NCI-H2196 (cell line): ENCODE measurements at regions not wholly inside any gene's neighbourhood (a gene's known extent, or its start where the extent isn't known, plus 50 kb on each side); places are given as distances from the start of the nearest gene placed in this dataset.

Experiments
- DNase-seq: peaks from one replicate; lab custom pipeline; 2025; ENCODE audit not compliant: unreplicated experiment; lab: John Stamatoyannopoulos, UW

DNA sequence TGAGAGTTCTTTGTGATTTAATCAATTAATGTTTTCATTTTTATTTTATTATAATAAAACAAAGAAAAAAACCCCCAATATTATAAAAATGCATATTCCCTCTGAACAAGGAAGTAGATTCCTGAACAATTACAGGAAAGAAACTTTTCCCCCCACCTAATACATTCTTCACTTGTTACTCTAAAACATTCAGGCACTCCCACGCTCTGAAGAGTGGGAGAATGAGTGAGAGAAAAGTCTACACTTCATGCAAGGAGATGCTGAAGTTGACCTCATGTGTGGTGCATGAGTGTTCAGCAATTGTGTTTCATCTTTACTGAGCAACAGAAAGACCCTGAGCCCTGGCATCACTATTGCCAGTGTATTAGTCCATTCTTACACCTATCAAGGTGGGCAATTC, 244.2 kb upstream of the IGFBP3 start:
- no peak for DNase-seq

DNA sequence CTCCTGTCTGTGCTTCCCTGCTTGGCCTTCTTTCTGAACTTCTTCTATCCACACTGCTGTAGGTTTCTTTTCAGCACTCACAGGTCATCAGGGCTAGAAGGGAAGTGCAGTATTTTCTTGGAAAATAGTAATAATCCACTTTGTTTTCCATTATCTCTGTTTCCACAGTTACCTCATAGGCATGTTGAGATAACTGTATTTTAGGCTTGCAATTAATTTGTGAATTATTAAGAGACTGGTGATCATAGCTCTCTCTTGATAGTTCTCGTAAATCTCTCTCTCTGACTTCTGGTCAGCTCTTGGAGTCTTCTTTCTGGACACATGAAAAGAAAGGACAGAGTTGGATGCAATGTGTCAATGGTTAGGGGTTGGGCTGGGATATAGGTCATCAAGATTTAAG, 243.6 kb upstream of the IGFBP3 start:
- no peak for DNase-seq

GRCh38 chr7:46163246-46163645, 242.2 kb upstream of the IGFBP3 start:
- no peak for DNase-seq

- DNase-seq, result no peak
These were observed 241.5 kb upstream of the IGFBP3 start for GRCh38 chr7:46162609-46163008.

GRCh38 chr7:46160861-46161260, 239.8 kb upstream of the IGFBP3 start:
- DNase-seq, result no peak

GRCh38 chr7:46157931-46158330, 236.9 kb upstream of the IGFBP3 start:
- DNase-seq, result no peak

DNA sequence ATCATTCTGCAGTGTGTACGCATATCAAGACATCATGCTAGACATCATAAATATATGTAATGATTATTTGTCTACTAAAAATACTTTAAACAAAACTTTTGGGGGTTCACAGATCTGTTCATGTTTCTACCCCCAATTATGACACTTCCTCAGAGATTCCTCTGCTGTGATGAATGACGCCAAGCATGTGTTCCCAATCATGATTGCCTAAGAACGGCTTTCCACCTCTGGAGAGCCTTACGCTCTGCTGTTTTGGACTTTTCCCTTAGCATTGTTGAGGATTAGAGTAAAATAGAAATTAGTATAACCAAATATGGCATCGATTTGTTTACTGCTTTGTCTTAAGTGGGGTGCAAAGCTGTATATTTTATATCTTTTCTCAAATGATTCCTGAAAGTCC, 236.3 kb upstream of the IGFBP3 start:
- no peak for DNase-seq

GRCh38 chr7:46156853-46157252, 235.8 kb upstream of the IGFBP3 start:
- no peak for DNase-seq

GRCh38 chr7:46156086-46156485, 235.0 kb upstream of the IGFBP3 start:
- DNase-seq, result no peak

DNA sequence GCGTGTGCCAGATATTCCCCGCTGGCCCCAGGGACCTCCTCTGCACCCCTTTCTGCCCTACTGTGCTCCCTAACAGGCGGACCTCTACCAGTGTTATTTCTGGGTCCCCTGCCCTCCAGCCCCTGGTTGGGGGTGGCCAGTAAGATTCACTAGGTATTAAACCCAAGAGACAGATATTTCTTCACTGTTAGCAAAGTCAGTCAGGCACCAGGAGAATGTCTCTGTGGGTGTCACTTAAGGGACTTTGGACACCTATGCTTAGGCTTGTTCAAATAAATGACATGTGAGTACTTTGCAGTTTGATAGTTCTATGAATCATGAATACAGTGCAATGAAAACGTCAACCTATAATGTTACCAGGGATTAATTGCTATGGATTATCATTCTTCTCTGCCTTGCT, 234.3 kb upstream of the IGFBP3 start:
- no peak for DNase-seq

DNA sequence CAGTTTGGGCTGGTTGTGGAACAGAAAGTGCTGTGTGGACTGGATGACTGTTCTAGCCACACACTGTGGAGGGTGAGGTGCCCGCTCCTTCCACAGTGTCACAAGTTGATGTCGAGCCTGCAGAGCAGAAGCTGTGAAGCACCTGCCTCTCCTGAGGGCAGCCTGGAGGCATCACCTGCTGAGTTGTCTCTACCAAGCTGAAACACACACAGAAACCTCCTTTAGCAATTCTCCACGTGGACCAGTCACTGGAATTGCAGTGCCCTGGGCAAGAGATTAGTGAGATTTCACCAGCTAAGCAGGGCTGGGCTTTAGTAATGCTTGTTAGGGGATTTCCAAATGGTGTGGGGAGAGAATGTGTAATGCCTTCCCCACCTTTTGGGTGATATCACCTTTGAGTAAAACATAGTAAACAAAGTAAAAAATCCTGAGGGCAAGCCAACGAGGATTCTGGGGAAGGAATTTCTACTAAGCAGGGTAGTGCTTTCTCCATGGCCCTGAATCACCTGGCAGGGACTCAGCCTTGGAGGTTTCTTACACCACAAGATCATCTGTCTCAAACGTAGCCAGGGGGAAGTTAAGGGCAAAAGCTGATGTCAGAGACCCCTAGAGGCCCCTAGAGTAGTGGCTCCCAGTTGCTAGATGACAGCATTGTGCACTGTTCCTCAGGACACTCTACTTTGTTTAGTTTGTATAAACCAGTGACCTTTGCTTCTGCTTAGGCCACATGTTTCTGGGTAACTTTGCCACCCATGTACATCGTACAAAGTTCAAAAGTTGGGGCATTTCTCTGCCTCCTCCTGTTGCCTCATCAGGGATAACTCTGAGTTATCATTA, 233.1 kb upstream of the IGFBP3 start:
- no peak for DNase-seq

DNA sequence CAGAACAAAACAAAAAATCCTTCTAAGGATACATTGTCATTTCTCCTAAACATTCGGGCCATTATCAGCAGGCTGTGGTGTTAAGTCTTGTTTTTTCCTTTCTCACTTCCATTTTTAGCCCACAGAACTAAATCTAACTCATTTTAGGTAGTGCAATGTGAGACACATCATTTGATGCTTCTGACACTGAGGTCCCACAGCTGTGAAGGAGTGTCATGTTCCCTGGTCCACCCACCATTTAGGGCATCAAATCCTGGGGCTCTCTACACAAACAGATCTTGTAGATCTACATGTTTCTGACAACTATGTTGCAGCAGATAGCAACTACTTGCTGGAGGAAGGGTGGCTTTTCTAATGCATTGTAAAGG, 232.5 kb upstream of the IGFBP3 start:
- no peak for DNase-seq

DNA sequence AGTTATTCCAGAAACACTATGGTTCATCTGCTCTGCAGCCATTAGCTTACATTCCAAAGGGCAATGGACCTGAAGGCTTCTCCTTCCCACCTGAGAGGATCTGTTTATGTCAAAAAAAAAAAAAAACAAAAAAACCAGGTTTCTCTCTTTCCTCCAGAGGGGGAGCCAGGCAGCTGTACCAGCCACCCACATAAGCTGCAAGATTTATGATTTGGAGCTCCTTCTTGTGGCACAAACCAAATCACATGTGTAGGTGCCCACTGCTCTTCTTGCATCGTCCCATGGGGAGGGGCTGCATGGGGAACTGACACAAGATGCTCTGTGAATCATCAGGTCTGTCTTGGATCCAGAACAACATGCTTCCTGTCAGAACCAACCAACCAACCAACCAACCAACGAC, 231.6 kb upstream of the IGFBP3 start:
- no peak for DNase-seq

DNA sequence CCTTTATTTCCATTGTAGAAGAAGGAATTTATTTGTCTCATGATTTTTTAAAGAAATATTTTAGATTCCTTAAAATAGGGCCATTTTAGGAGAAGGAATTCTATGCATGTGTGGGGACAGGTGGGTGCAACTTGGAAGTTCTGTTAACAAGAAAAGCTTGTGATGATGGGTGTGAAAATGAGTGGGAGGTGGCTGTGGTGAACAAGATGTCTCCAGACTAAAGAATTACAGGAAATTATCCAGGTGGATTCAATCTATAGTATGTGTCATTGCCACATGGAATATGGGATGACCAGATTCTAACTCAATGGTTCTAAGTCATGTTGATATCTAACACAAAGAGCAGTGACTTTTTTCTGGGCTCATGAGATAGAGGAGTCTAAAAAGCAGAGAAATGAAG, 229.6 kb upstream of the IGFBP3 start:
- DNase-seq, result no peak

- DNase-seq, result no peak
These were observed 229.1 kb upstream of the IGFBP3 start for GRCh38 chr7:46150202-46150601.

DNA sequence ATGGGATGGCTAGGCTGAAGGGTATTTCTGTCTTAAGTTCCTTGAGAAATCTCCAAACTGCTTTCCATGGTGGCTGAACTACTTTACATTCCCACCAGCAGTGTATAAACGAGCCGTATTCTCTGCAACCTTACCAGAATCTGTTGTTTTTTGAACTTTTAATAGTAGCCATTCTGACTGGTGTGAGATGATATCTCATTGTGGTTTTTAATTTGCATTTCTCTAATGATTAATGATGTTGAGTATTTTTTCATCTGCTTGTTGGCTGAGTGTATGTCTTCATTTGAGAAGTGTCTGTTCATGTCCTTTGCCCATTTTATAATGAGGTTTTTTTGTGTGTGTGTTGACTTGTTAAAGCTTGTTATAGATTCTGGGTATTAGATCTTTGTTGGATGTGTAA, 226.8 kb upstream of the IGFBP3 start:
- DNase-seq, result no peak

DNA sequence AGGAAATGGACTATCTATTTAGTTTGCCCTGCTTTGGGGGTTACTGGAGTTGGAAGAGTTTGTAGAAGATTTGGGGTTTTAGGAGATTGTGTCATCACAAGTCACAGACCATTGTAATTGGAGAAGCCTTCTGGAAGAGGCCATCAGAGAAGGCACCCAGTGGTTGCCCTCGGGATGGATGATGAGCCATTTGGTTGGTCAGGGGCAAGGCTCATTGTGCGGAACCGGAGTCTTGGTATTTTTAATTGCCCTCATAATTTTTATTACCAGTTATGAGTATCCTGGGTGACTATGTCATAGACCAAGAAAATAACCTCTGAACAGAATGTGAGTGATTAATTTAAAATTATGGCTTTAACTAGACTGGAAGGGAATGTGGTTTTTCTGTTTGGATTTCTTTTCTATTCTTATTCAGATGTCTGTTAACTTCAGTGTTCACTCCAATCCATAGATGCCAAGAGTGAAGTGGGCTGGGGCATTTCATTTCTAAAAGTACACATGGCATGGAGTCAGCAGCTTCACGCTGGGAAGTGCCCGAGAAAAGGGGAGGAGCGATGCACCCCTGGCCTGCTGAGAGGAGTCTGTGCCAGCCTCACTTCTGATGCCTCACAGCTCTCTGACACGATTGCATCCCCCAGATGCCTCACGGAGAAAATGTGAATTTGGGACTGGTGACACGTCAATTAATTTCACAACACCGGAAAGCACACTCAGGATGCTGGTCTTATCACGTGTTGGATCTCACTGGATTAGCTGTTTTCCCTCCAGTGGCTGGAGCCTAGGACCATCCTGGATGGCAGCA, 225.6 kb upstream of the IGFBP3 start:
- no peak for DNase-seq

DNA sequence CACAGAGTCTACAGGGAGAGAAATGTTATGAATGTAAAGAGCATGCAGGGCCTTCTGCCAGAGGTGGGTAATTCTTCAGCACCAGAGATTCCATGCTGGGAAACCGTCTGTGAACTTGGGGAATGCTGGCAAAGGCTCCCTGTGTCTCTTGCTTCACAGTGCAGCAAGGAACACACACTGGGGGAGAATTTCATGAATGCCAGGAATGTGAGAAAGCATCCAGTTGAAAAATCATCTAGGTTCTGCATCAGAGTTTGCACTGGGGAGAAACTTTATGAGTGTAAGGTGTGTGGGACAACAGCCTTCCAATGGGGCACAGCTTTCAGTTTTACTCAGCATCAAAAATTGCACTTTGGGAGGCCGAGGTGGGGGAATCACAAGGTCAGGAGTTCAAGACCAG, 224.3 kb upstream of the IGFBP3 start:
- DNase-seq, result no peak

GRCh38 chr7:46143949-46144917, 223.2 kb upstream of the IGFBP3 start:
- no peak for DNase-seq

- DNase-seq, result no peak
These were observed 222.3 kb upstream of the IGFBP3 start for GRCh38 chr7:46143421-46143820.

- DNase-seq, result no peak
These were observed 218.0 kb upstream of the IGFBP3 start for GRCh38 chr7:46139079-46139478.
